SKM-1 (cell line): ENCODE measurements at regions not wholly inside any gene's neighbourhood (a gene's known extent, or its start where the extent isn't known, plus 50 kb on each side); places are given as distances from the start of the nearest gene placed in this dataset.
"Not testable (repeated sequence)": the region's sequence is repeated elsewhere in the genome, so short reads cannot be mapped to it uniquely, and the experiment has no call there.

ENCODE experiments used
- DNase-seq: peaks from one replicate; lab custom pipeline; 2025; ENCODE audit not compliant: unreplicated experiment; lab: John Stamatoyannopoulos, UW

DNA sequence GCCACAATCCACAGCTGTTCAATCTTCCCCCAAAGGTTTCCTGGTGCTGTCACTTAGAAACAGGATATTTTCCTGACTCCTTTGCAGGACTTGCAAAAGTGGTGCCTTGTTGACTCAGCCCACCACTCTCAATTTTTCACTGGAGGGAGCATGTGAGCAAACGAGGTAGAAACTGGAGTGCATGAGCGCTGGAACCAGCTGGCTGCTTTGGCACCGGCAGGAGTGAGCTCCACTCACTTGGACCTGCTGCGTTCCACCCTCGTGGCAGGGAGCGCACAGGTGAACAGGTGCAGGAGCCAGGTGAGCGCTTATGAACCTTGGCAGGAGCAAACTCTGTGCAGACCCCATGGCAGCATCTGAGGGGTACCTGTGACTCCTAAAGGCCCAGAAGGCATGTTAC, 364.1 kb upstream of the RORB start:
- DNase-seq, result no peak

GRCh38 chr9:74133921-74134320, 363.2 kb upstream of the RORB start:
- DNase-seq, result no peak

GRCh38 chr9:74138182-74138581, 359.0 kb upstream of the RORB start:
- no peak for DNase-seq

- no peak for DNase-seq
Measured at GRCh38 chr9:74140141-74140540, 357.0 kb upstream of the RORB start.

DNA sequence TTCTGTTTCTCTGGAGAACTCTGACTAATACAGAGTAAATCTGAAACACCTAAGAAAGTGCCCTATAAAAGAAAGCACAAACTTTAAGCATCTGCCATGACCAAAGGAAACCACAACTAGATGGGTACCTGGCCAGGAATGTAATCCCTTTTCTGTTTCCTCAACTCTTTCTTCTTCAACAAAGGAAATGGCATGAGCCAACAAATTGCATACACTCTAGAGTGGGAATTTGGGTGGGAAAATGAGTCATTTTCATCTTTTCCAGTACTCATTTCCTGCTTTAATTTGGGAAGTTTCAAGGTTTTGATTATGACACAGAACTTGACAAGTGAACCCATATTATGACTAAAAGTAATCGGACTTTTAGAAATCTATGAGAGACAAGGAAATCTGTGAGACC, 349.2 kb upstream of the RORB start:
- DNase-seq, result no peak

DNA sequence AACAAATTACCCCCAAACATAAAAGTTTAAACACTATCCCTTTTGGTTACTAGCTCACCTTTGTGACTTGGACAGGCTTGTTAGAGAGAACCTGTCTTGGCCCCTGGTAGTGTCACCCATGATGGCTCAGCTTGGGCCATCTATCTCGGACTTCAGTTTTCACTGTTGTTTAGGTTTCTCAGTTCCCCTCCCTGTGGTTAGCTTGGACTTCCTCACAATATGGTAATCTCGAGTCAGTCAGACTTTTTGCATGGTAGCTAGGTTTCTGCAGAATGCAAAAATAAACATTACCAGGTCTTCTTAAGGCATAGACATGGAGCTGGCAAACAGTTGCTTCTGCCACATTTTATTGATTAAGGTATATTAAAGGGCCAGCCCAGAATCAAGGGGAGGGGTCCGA, 324.3 kb upstream of the RORB start:
- no peak for DNase-seq

DNA sequence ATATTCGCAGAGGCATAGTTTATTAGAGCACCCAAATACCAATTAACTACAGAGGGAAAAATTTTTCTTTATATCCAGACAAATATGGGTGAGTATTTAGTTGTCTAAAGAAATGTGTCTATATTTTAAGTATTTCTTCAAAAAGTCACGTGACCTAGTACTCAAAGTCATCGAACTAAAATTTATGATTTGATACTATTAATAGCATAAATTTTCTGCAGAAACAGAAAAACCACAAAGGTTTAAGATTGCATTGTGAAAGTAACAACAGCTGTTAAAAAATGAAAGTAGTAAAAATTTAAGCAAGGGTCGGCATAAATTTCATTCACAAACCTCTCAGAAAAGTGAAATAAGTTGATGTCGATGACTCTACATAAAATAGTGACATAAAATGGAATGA, 323.9 kb upstream of the RORB start:
- DNase-seq, result no peak

GRCh38 chr9:74197771-74198170, 299.4 kb upstream of the RORB start:
- DNase-seq, result not testable (repeated sequence)

- DNase-seq, result no peak
Measured at GRCh38 chr9:74205056-74205455, 292.1 kb upstream of the RORB start.

DNA sequence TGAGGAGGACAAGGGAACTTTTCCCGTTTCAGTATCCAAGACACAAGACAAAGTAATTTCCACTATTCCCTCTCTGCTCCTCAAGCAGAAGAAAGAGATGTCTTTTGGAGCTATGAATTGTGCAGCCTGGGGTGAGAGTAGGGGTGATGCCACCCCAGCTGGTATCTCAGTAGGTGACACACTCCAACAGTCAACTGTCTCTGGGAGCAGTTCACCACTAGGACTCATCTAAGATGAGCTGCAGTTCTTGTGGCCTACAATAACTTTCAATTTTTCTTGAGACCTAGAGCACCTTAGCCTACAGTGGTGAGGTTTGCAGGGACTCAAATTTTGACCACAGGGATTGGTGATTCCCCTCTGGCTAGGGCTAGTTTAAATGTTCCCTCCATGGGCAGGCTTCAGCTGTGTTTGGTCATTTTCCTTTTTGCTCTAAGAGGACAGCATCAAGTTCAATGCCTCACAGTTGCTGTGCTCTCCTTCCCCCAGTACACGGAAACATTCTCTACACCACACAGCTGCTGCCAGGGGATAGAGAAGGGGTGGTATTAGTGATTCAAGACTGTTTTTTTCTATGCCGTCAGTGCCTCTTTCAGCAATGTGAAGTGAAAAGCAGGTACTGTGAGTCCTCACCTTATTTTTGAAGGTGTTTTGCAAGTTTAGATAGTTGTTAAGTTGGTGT, 278.6 kb upstream of the RORB start:
- no peak for DNase-seq

DNA sequence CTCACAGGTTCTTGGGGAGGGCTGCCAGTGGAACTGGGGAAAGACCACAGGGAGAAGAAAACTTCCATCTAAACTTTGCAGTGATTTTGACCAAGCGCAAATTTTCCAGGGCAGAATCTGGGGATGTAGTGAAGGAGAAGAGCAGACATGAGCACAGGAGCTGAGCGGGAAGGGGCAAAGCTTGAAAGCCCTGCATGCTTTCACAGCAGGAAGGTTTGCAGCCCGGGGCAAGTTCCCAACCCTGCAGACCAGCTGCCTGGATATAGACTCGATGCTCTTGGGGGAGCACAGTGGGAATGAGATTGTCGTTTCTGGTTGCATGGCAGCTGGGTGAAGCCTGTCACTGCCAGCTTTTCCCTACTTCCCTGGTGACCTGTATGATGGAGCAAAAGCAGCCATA, 276.8 kb upstream of the RORB start:
- no peak for DNase-seq

- no peak for DNase-seq
Measured at GRCh38 chr9:74236857-74237256, 260.3 kb upstream of the RORB start.

GRCh38 chr9:74245866-74246497, 251.2 kb upstream of the RORB start:
- no peak for DNase-seq

GRCh38 chr9:74255489-74255984, 241.6 kb upstream of the RORB start:
- no peak for DNase-seq

DNA sequence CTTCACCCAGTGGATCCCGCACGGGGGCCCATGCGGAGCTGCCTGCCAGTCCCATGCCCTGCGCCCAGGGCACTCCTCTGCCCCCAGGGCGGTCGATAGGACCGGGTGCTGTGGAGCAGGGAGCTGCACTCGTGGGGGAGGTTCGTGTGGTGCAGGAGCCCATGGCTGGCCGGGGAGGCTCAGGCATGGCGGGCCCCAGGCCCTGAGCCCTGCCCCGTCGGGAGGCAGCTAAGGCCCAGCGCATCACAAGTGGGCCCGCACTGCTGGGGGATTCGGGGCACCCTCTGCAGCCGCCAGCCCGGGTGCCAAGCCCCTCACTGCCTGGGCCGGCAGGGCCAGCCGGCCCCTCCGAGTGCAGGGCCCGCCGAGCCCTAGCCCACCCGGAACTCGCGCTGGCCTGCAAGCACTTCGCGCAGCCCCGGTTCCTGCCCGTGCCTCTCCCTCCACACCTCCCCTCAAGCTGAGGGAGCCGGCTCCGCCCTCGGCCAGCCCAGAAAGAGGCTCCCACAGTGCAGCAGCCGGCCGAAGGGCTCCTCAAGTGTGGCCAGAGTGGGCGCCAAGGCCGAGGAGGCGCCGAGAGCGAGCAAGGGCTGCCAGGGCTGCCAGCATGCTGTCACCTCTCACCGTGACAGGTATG, 221.1 kb upstream of the RORB start:
- DNase-seq, result no peak

DNA sequence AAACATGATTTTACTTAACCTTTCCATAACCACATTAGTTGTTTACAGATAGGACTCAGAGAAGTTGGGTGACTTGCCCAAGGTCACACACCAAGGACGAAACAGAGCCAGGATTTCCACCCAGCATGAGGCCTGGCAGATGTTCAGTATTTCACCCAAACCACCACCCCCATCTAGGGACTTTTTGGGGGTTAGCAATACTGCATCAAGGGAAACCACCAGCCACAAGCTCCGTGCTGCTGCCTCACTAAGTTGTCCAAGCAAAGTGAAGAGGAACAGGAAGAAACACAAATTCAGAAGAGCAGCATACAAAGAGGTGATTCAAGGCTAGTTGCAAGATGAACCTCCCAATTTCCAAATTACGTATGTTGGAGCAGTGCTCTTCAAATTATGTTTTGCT, 219.6 kb upstream of the RORB start:
- DNase-seq, result no peak

- no peak for DNase-seq
Measured at GRCh38 chr9:74281674-74282073, 215.5 kb upstream of the RORB start.

GRCh38 chr9:74282526-74283253, 214.4 kb upstream of the RORB start:
- no peak for DNase-seq

GRCh38 chr9:74284581-74285450, 212.3 kb upstream of the RORB start:
- DNase-seq, result no peak

GRCh38 chr9:74293479-74293878, 203.7 kb upstream of the RORB start:
- DNase-seq, result no peak

GRCh38 chr9:74303945-74304344, 193.2 kb upstream of the RORB start:
- DNase-seq, result no peak
